GM18868 (cell line): ENCODE measurements at regions not wholly inside any gene's neighbourhood (a gene's known extent, or its start where the extent isn't known, plus 50 kb on each side); places are given as distances from the start of the nearest gene placed in this dataset.
"Not testable (repeated sequence)": the region's sequence is repeated elsewhere in the genome, so short reads cannot be mapped to it uniquely, and the experiment has no call there.

ENCODE experiments used
- ATAC-seq: cut with Tn5 transposase; IDR thresholded peaks from one replicate; pipeline ENCODE4 v1.9.1; 2021; ENCODE audit warnings: mild to moderate bottlenecking, moderate library complexity; ENCODE audit not compliant: unreplicated experiment

DNA sequence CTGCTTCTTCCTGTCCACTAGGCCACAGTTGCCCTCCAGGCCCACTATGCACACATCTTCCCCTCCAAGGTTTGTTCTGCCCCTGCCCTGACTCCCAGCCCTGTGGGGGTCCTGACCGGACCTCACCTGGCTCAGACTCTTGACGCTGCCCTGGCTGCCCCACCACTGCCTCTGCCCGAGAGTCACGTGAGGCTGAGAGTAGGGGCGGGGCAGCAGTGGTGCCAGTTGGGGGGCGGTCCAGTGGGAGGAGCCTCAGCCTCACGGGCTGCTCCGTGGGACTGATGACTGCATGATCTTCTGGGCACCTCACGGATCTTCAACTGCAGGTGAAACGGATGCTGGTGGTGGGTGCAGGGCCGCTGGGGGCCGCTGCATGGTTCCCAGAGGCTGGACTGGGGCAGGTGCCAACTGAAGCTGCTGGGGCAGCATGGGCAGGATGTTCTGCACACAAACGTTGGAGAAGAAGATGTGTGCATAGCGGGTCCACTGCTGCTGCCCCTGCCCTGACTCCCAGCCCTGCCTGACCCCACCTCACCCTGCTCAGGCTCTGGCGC, 77.6 kb downstream of the HHIPL2 start:
- not testable (repeated sequence) for ATAC-seq

DNA sequence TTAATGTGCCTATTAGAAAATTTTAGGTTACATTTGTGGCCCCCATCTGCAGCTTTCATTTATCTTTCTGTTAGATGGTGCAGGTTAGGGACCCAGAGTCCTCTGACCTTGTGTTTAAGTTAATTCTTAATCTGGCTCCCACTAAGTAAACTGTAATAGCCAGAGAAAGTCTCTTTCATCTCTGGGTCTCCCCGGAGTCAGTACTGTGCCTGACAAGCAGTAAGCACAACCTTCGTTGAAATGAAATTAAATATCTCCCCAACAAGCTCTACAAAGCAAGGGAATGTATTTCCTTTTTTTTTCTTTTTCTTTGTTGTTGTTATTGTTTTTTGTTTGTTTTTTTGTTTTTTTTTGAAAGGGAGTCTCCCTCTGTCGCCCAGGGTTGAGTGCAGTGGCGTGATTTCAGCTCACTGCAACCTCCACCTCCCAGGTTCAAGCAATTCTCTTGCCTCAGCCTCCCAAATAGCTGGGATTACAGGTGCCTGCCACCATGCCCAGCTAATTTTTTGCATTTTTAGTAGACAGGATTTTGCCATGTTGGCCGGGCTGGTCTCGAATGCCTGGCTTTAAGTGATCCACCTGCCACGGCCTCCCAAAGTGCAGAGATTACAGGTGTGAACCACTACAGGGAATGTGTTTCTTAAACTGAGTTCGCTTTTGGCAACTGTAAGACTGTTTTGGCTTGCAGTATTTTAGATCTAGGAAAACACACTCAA, 81.6 kb downstream of the HHIPL2 start:
- no peak for ATAC-seq

- peak; percentile 91 for ATAC-seq
Observed at GRCh38 chr1:222465211-222466041, 82.5 kb downstream of the HHIPL2 start.

- peak; percentile 30 for ATAC-seq
Observed at GRCh38 chr1:222464841-222465210, 83.1 kb downstream of the HHIPL2 start.

GRCh38 chr1:222463059-222463730, 84.7 kb downstream of the HHIPL2 start:
- no peak for ATAC-seq

DNA sequence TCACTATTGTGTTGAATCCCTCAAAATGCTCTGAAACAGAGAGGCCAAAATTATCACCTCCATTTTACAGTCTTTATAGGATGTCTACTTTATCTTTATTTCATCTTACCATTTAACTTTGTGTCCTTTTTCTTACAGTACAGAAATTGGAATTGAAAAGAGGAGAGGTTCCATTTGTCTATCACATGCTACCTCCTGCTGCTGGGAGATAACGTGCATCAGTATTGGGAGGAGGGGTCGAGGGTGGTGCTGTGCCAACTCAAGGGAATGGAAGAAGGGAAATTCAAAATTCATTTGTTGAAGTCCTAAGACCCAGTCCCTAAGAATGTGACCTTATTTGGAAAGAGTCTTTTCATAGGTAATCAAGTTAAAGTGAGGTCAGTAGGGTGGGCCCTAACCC, 85.3 kb downstream of the HHIPL2 start:
- ATAC-seq, result no peak

GRCh38 chr1:222461941-222462340, 86.0 kb downstream of the HHIPL2 start:
- ATAC-seq, result no peak

DNA sequence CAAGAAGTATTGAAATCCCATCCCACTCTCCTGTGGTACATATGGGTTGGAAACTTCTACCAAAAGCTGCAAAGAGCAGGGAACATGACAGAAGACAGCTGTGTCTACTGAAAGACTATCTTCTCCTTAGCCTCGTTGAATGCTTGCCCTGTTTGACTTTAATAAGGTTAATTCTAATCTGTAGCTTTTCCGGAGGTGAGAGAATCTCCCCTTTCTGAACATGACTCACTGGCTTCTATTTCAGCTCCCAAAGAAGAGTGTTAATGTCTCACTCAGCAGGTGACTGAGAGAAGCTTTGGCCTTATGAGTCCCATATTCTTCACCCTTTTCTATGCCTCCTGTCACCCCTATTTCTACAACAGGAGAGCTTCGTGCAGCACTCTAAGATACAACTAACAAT, 88.3 kb downstream of the HHIPL2 start:
- ATAC-seq, result no peak

DNA sequence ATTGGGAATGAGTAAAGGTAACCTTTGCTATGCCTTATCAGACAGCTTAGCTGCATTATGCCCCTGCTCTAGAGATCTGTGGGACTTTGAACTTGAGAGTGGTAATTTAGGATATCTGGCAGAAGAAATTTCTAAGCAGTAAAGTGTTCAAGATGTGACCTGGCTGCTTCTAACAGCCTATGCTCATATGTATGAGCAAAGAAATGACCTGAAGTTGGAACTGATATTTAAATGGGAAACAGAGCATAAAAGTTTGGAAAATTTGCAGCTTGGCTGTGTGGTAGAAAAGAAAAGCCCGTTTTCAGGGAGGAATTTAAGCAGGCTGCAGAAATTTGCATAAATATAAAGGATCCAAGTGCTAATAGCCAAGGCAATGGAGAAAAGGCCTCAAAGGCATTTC, 90.4 kb downstream of the HHIPL2 start:
- no peak for ATAC-seq

DNA sequence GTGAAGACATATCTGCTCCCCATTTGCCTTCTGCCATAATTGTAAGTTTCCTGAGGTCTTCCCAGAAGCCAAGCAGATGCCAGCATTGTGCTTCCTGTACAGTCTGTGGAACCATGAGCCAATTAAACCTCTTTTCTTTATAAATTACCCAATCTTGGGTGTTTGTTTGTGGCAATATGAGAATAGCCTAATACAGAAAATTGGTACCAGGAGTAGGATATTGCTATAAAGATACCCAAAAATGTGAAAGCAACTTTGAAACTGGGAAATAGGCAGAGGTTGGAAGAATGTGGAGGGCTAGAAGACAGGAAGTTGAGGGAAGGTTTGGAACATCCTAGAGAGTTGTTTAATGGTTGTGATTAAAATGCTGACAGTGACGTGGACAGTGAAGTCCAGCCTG, 90.8 kb downstream of the HHIPL2 start:
- ATAC-seq, result no peak

DNA sequence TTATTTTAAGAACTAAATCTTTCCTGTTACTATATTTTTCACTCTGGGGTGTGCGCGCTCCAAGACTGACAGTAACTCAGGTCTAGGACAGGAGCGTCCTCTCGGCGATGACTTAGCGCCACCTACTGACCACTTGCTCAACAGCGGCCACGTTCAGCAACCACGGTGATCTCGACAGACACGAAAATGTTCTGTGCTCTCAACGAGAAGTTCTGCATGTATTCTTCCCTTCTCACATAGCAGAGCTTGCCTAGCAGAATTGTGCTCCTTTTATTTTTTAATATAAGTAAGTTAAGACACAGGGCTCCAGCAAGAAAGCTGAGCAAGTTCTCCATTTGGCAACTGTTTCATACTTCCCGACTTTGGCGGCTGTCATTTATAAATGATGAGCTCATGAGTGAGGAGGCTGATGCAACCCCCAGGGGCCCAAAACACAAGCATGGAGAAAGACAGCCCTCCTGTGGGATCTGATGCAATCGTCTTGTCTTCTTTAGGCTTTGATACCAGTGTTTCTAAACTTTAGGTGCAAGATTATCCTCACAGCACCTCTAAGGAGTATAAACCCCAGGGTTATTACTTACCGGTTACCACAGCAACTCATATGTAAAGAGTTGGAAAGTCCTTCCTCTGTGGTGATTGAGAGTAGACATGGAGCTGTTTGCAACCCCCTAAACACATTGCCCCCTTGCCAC, 92.6 kb downstream of the HHIPL2 start:
- peak; percentile 97 for ATAC-seq

DNA sequence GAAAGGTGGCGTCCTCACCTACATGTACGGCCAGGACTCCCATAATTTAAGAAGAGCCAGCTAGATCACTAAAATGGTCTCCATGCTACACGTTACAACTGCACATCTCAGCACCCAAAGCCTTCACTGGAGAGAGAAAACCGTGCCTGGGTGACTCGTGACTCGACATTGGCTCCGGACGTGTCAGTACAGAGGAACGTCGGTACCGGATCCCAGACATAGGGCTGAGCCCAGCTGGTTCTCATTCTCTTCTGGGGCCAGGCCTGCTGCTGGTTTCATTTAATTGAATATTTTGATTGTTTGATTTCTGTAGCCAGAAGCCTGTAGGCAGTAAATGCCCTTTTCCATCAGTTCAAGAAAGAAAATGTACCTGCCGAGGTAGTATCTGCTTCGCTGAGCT, 93.1 kb downstream of the HHIPL2 start:
- no peak for ATAC-seq

GRCh38 chr1:222454186-222454585, 93.7 kb downstream of the HHIPL2 start:
- no peak for ATAC-seq

GRCh38 chr1:222452031-222452430, 95.9 kb downstream of the HHIPL2 start:
- no peak for ATAC-seq

- ATAC-seq, result no peak
Observed at GRCh38 chr1:222443566-222443965, 104.3 kb downstream of the HHIPL2 start.

DNA sequence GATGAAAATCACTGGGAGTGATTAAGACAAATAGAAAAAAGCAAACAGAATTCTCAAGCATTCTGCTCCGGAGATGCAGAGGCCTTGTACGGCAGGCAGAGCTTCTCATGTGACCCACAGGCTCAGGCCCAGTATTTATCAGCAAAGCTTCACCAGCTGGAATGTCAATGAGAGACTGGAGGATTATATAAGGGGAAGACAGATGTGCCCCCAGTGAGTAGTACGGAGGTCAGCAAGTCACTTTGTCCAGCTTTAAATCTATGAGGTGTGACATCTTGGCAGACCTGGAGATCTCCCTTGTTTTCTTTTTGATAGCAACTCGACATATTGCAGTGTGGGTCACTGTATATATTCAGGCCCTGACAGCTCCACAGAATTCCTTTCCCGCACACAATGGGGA, 106.8 kb downstream of the HHIPL2 start:
- no peak for ATAC-seq

DNA sequence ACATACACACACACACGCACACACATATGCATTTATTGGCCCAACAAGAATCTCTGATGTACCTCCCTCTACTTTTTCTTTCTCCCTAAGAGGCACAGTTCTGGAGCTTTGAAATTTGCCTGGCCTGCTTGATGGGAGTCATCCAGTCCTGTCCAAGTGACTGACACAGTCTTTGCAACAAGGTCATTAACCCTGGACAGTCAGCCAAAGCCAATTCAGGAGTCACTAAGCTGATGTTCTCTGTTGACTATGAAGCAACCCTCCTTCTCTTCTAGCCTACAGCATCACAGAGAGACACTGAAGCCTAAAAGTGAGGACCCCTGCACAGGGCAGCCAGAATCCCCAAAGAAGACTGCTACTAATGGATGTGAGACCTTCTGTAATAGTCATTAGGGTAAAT, 123.1 kb downstream of the HHIPL2 start:
- ATAC-seq, result no peak

- ATAC-seq, result no peak
Observed at GRCh38 chr1:222421380-222421779, 126.5 kb downstream of the HHIPL2 start.

DNA sequence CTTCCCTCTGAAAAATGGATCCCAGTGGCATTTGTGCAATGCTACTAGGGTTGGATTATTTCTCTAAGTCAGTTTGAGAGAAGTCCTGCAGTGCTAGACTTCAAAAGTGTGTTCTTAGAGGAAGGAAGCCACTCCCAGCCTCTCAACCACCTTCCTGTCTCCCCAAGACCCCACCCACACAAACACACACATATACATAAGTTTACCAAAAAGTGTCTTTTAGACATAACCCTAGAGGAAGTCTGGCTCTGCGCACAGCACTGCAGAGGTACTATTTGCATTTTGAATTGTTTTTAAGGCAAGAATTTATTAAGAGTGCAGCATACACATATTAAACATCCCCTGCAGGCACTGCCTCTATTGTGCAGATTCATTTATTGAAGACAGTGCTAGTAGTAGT, 127.3 kb downstream of the HHIPL2 start:
- ATAC-seq, result no peak

GRCh38 chr1:222418654-222419053, 129.2 kb downstream of the HHIPL2 start:
- no peak for ATAC-seq

DNA sequence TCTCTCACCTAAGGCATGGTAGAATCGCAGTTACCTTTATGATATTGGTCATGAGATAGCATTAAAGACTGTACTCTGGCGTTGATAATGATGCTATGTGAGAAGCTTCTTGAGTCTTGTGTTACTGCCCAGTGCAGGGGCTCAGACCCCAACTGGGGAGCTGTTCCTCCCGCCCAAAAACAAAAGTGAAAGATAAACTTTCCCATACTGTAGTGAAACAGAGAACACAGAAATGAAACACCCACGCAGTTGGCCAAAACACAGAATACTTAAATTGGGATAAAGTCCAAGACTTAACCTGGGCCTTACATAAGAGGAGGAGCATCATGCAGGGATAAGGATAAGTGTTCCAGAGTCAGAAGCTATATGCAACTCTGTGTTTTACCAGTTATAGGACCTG, 130.6 kb downstream of the HHIPL2 start:
- peak; percentile 68 for ATAC-seq
